NCI-H1417 (cell line): ENCODE measurements at regions not wholly inside any gene's neighbourhood (a gene's known extent, or its start where the extent isn't known, plus 50 kb on each side); places are given as distances from the start of the nearest gene placed in this dataset.
"Not testable (repeated sequence)": the region's sequence is repeated elsewhere in the genome, so short reads cannot be mapped to it uniquely, and the experiment has no call there.

ENCODE experiments used
- DNase-seq, 3 experiments: peaks; one replicate each; lab custom pipeline; 2025; lab: John Stamatoyannopoulos, UW

GRCh38 chr7:32816409-32816948, 75.1 kb downstream of the KBTBD2 start:
- peak in 1 of 3 experiments; percentile 52 for DNase-seq

- DNase-seq = not testable (repeated sequence)
These were observed 76.8 kb downstream of the KBTBD2 start for GRCh38 chr7:32814779-32815178.

- DNase-seq = no peak
These were observed 81.7 kb downstream of the KBTBD2 start for GRCh38 chr7:32809871-32810270.

- no peak for DNase-seq
These were observed 82.2 kb downstream of the KBTBD2 start for GRCh38 chr7:32809347-32809746.

- no peak for DNase-seq
These were observed 88.0 kb downstream of the KBTBD2 start for GRCh38 chr7:32803406-32804141.

- DNase-seq = no peak
These were observed 89.2 kb downstream of the KBTBD2 start for GRCh38 chr7:32802305-32802910.

- not testable (repeated sequence) for DNase-seq
These were observed 98.5 kb downstream of the KBTBD2 start for GRCh38 chr7:32793053-32793452.

- peak in 1 of 3 experiments; percentile 62 for DNase-seq
These were observed 100.7 kb downstream of the KBTBD2 start for GRCh38 chr7:32790766-32791430.

- DNase-seq = not testable (repeated sequence)
These were observed 102.3 kb downstream of the KBTBD2 start for GRCh38 chr7:32789266-32789665.

GRCh38 chr7:32788174-32788573, 103.4 kb downstream of the KBTBD2 start:
- not testable (repeated sequence) for DNase-seq

GRCh38 chr7:32785365-32785944, 106.1 kb downstream of the KBTBD2 start:
- peak; percentile 32 to 72 (median 40) for DNase-seq

- not testable (repeated sequence) for DNase-seq
These were observed 111.7 kb downstream of the KBTBD2 start for GRCh38 chr7:32779895-32780294.

- no peak for DNase-seq
These were observed 112.4 kb downstream of the KBTBD2 start for GRCh38 chr7:32779167-32779566.

- DNase-seq = not testable (repeated sequence)
These were observed 114.4 kb downstream of the KBTBD2 start for GRCh38 chr7:32777041-32777666.

GRCh38 chr7:32776318-32776717, 115.2 kb downstream of the KBTBD2 start:
- DNase-seq = not testable (repeated sequence)

GRCh38 chr7:32775809-32776208, 115.8 kb downstream of the KBTBD2 start:
- DNase-seq = not testable (repeated sequence)

- no peak for DNase-seq
These were observed 117.0 kb downstream of the KBTBD2 start for GRCh38 chr7:32774541-32774951.

GRCh38 chr7:32768866-32769510, 122.6 kb downstream of the KBTBD2 start:
- DNase-seq = not testable (repeated sequence)

- not testable (repeated sequence) for DNase-seq
These were observed 123.2 kb downstream of the KBTBD2 start for GRCh38 chr7:32768338-32768737.

GRCh38 chr7:32765649-32766251, 125.8 kb downstream of the KBTBD2 start:
- DNase-seq = peak; percentile 1 to 51 (median 18)

- DNase-seq = no peak
These were observed 126.4 kb downstream of the KBTBD2 start for GRCh38 chr7:32765185-32765584.
